ENCODE measurements at regions not wholly inside any gene's neighbourhood (a gene's known extent, or its start where the extent isn't known, plus 50 kb on each side); places are given as distances from the start of the nearest gene placed in this dataset.

DNA sequence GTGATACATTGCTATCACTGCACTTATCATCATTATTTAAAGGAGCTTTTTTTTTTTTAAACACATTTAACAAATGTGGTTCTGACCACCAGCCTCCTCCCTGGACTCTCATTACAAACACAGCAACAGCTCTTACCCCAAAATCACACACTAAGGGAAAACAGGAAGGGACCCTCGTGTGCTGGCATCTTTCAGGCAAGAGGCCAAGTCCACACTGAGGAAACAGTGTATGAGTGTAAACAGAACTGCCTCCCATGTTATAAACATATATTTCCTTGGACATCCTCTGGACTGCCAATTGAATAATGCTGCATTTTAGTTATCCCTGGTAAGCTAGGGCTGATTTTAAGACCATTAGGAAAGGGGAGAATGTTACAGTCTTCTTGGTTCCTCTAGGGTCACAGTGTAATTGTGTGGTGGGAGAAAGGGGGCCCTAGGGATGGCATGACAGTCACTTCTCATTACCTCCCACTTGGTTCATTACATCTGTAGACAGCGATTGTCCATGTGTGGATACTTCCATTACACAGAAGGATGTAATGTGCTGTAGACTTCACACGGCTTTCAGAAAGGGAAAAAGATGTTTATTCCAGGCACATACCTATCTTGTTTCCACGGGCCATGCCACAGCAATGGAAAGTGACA, 244.6 kb upstream of the TET2 start:
- no peak for DNase-seq (ENCODE audit: extremely low spot score)
- CTCF ChIA-PET: interaction anchor here (0.6 to 1.3 kb wide), 6 partner anchors 11 to 1273 kb away, joined by 3 to 4 read pairs (median 3); no protein-coding TSS in a partner anchor
- no peak for TF ChIP-seq CTCF (IDR thresholded peaks at IDR 0.05; ENCODE audit: control extremely low read depth, extremely low read depth, low read depth, missing control alignments)
- POLR2A ChIA-PET: no interaction called here

GRCh38 chr4:104905065-104905464, 241.6 kb upstream of the TET2 start:
- TF ChIP-seq CTCF (IDR thresholded peaks at IDR 0.05; ENCODE audit: control extremely low read depth, extremely low read depth, low read depth, missing control alignments): no peak
- no peak for DNase-seq (ENCODE audit: extremely low spot score)
- POLR2A ChIA-PET: no interaction called here
- CTCF ChIA-PET: interaction anchor here (1.7 to 4.2 kb wide), 4 partner anchors 15 to 44 kb away, joined by 4 to 15 read pairs (median 4); no protein-coding TSS in a partner anchor

DNA sequence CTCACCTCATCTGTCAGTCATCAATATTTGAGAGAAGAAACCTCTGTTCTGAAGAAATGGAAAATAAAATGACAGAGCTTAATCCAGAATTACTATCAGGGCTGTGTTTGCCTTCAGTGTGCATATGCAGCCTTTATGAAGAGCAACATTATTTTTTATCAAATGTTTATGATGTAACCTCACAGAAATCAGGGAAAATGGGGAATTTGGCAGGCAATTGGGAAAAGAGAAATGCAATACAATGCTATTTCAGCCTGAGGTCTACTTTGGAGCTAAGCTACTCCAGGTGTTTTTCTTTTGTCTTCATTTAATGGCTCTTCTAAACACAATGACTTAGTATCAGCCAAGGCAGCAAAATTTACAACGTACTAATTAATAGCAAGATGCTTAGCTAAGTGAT, 241.1 kb upstream of the TET2 start:
- CTCF ChIA-PET: interaction anchor here (1.1 to 4.2 kb wide), 6 partner anchors 9 to 294 kb away, joined by 3 to 15 read pairs (median 4); no protein-coding TSS in a partner anchor
- TF ChIP-seq CTCF (IDR thresholded peaks at IDR 0.05; ENCODE audit: control extremely low read depth, extremely low read depth, low read depth, missing control alignments): no peak
- POLR2A ChIA-PET: no interaction called here
- DNase-seq (ENCODE audit: extremely low spot score): no peak

DNA sequence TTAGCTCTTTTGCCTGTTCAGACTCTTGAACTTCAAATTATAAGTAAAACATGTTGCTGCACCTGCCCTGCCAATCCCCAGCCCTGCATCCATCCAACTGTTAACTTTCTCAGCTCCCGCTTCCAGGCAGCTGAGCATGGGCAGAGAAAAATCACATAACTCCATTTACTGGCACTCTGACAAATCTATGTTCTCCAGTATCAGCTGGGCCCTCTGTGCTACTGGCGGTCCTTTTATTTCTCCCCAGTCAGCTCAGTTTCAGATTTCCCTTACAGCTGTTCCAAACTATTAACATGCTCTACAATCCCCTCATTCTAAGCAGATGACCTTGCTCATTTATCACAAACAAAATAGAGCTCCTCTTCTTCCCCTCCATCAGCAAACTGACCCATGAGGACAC, 240.4 kb upstream of the TET2 start:
- POLR2A ChIA-PET: no interaction called here
- CTCF ChIA-PET: interaction anchor here (1.1 to 4.2 kb wide), 7 partner anchors 10 to 295 kb away, joined by 3 to 15 read pairs (median 4); no protein-coding TSS in a partner anchor
- no peak for DNase-seq (ENCODE audit: extremely low spot score)
- TF ChIP-seq CTCF (IDR thresholded peaks at IDR 0.05; ENCODE audit: control extremely low read depth, extremely low read depth, low read depth, missing control alignments): no peak

DNA sequence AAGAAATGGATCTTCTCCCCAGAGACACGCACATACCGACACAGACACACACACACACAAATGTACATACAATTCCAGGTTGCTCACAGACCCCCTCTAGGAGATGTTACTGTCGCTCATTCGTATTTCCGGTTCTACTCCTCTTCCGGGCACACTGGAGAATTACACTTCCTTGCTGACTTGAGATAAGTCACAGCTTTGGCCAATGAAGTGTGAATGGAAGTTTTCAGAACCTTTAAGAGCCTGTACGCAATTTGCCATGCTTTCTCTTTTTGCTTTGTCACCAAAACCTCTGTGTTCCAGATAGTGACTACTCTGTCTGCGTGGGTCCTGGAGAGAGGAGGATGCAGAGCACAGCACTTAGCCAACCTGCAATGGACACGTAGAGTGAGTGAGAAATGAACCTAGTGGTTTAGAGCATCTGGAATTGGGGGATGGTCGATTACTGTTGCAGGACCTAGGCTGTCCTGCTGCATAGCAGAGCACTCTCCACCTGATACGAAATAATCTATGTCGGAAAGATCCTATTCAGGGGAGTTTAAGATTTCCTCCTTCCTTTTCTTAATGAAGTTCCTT, 239.5 kb upstream of the TET2 start:
- POLR2A ChIA-PET: no interaction called here
- CTCF ChIA-PET: interaction anchor here (1.4 to 4.2 kb wide), 4 partner anchors 11 to 46 kb away, joined by 3 to 15 read pairs (median 4); no protein-coding TSS in a partner anchor
- no peak for DNase-seq (ENCODE audit: extremely low spot score)
- TF ChIP-seq CTCF (IDR thresholded peaks at IDR 0.05; ENCODE audit: control extremely low read depth, extremely low read depth, low read depth, missing control alignments): no peak

DNA sequence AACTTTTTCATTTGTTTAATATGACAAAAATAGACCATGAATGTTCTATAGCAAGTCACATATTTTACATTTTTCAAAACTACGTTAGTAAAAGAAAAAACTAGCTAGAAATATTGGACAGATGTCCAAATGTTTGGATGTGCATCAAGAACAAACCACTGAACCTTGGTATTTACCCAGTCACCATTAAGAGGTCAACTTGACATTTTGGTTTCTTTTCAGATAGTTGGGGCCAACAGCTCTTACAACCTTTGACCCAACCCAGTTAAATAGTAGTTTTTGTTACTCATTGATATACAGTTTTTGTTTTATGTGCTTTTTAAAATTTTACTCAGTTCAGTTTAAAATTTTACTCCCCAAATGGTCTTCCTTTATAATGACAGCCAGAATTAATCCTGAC, 238.7 kb upstream of the TET2 start:
- ChIA-PET CTCF (interaction anchor here (0.7 to 4.2 kb wide), 2 partner anchors 12 to 26 kb away, joined by 3 to 15 read pairs; no protein-coding TSS in a partner anchor), POLR2A (no interaction called here)
- TF ChIP-seq CTCF (IDR thresholded peaks at IDR 0.05; ENCODE audit: control extremely low read depth, extremely low read depth, low read depth, missing control alignments): no peak
- no peak for DNase-seq (ENCODE audit: extremely low spot score)

All from GM10248 (cell line).